Fibroblast of upper back skin (primary cell): ENCODE measurements at regions not wholly inside any gene's neighbourhood (a gene's known extent, or its start where the extent isn't known, plus 50 kb on each side); places are given as distances from the start of the nearest gene placed in this dataset.

ENCODE experiments used
- DNase-seq: peaks from one replicate; pipeline ENCODE4 v3.0.0-alpha.2; 2013

DNA sequence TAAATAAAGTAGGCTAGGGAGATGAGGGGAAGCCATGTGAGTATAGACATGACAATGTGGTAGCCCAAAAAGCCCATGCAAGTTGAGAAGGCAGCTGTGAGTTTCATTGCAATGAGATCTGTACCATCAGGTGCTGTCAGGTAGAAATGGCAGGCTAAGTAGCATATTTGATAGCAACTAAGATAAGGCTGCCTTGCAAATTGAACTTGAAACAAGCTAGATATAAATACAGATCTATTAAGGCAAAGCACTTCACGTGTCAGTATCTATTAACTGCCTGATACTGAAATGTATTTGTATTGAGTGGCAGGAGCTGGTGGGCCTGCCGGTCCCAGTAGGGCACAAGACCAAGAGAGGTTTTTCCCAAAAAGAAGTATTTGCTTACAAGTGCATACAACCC is 419.9 kb downstream of the TDRD15 start:
- DNase-seq: no peak

DNA sequence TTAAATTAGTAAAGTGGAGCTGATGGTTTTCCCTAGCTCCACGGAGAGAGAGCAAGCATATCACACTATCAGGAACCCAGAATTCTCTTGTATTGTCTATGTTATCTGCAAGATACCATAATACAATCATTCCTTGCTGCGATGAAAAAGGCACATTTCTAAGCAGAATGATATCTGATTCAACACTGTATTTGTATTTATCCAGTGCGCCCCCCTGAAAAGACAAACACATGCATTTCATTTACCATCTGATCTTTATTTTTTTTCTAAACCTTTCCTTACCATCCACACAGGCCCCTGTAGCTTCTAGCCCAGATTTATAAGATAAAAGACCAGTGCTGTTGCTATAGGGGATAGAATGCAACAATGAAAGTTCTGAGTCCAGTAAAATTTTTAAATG is 420.6 kb downstream of the TDRD15 start:
- no peak for DNase-seq

DNA sequence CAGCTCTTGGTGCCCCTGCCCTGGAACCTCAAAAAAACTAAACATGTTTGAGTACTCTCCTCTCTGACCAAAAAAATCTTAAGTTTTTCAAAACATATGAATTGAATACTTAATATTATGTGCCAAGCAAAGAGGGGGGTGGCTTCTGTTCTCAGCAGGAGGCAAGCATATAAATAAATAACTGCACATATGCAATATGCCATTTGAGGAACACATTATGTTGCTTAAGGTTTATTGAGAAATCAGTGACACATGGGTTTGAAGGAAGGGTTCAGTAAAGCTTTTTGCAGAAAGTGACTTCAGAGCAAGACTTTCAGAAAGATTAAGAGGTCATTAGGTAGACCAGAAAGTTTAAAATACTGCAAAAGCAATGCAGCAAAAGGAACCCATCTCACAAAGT is 429.2 kb downstream of the TDRD15 start:
- no peak for DNase-seq

DNA sequence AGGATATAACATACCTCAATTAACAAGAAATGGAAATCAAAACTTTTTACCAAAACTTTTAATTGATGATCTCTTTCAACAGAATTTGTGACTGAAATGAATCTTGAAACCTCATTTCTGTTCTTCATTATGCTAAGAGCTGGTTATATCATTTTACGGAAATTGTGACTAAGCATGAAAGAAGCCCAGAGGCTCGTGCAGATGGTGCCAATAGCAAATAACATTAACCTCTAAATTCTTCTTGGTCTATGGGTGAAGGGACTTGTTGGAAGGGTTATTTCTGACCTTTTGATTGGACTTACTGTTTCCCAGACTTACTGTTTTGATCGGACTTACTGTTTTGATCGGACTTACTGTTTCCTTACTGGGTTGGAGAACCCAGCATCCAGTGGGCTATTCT is 435.6 kb downstream of the TDRD15 start:
- peak; percentile 18 for DNase-seq

DNA sequence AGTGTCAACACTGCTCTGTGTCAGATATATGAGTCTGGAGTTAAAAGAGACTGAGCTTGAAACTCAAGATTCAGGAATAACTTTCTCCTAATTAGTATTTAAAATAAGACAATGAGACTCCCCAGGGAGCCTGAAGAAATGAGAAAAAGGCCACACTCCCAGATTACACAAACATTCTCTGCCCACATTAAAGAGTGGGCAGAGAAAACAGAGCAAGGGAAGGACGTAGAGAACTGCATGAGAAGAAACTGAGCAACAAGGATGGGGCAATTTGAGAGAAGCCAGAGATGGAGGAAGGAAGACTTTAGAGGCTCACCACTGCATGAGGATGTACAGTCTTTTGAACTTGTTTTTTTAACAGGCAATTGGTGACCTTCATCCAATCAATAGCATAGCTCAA is 438.2 kb downstream of the TDRD15 start:
- no peak for DNase-seq

DNA sequence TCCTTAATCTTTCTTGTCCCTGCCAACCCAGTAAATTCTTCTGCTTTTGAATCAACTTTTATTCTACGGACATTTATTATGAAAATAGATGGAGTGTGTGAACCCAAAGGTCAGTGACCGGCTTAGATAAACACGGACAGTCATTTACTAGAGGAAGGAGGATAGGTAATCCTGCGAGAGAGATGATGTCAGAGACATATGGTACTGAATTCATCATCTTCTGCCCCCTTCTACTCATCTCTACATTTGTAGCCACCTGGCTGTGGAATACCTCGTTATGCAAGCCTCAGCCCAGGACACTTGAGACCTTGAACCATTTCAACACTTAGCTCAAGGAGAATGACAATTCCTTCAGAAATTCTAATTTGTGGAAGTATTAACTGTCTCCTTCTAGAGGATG is 443.6 kb downstream of the TDRD15 start:
- no peak for DNase-seq

DNA sequence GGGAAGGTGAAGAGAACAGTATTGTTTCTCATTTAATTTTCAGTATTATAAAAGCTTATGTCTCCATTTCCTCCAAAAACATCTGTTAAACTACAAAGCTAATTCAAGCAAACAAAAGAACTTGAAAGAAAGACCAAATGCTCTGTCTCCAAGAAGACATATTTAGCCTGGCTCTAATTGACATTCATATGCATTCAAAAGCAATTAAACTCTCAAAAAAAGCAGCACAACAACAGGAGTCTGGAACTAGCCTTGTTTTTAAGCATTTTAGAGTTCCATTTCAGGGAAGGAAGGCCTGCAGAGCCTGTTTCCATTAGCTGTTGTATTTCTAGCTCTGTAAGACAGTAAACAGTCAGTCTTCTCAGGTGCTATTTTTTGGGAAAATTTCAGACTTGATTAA is 447.9 kb downstream of the TDRD15 start:
- no peak for DNase-seq

DNA sequence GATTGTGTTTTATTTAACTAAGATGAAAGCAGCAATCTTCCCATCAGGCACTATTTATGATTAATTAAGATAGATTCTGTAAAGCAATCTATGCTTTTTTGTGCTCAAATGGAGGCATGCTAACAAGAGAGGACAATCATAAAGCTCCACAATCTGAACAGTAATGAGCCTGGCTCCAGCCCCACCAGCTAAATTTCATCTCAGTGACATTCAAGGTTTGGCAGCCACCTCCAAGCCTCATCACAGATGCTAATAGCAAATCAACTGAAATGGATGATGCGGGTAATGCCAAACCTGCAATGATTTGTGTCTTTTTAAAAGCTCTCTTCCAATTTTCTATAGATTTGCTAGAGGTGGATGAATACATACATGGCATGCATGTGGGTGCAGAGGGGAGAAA is 456.6 kb downstream of the TDRD15 start:
- DNase-seq: no peak

DNA sequence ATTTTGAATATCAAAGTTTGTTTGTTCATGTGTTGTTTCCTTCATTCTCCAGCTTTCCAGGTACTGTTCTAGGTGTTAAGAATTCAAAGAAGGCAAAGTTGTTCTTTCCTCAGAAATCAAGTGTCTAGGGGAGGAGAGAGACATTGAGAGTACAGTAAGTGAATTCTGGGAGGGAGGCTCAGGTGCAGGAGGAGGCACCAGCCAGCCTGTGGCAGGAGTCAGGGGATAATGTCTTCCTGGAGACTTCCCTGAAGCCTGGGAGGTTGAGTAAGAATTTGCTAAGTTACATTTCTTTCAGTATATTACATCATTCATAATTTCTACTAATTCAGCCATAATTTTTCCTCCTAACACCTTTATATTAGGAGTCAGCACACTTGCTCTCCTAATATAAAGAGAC is 462.1 kb downstream of the TDRD15 start:
- DNase-seq: no peak

DNA sequence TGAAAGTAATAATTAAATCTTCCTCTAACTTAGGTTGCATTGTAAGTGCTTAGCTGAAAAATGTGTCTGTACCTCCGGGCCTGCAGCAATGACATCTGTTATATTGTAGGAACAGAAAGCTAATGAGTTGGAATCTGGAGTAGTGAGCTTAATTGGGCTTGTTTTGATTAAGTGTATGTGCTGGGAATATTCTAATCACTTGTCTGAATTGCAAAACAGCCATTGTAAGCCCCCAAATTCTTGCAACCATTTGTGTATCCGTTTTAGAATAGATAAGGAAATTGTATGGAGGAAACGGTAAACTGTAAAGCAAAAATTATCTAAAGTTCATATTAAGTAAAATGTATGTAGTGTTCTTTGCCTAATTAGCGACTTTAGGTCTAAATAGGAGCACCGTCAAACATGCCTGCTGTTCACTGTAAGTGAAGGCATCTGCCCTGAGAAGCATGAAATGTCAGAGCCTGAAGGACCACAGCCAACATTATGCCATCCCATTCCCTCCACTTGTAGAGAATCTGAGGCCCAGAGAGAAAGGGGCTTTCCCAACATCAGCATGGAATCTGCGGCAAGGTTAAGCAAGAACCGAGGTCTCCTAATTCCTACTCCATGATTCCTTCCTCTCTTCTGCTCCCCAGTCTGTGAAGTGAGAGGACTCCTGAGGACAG is 466.4 kb downstream of the TDRD15 start:
- DNase-seq: no peak

DNA sequence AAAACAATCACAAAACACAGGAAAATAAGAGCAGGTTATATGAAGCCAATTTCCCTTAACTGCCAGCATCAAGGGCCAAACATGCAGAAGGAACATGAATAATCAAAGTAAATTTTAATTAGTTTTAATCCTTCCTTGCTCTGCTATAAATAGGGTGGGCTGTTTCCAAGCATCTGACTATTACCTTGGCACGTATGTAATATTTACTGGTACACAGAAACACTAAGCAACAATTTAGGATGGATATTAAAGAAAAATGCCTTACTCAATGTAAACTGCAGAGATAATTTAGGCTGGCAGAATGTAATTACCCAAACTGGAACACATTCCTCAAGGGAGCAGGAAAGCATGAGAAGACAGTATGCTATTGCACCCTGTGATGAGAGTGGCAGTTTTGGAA is 468.2 kb downstream of the TDRD15 start:
- DNase-seq: no peak

DNA sequence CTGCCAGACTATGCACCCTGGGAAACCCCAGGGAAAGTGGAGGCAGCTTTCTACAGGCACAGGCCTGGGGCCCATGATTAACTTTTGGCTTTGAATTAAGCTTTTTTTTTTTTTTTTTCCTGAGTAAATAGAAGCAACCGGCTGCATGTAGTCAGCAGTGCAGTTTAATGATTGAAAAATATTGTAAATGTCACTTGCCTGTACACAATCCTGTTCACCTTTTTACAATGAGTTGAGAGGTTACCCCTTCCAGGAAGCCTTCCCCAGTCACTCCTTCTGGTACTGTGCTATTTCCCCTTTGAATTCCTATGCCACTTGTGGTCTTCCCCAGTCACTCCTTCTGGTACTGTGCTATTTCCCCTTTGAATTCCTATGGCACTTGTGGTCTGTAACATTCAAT is 475.6 kb downstream of the TDRD15 start:
- no peak for DNase-seq

DNA sequence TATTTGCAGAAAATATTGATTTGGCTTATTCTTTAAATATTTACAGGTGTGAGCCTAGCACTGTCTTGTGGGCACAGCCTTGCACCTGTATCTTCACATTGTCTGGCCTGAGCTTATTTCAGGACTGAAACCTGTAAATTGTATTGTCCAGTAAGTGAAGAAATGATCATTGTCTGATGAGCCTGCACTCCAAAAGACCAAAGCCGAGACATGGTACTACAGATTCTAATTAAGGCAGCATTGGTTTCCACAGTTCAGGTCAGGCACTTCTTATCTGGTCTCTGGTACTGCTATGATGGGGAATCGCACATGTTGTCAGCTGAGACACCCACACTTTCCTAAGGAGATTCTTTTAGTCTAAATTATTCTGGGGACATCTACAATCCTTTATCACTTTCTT is 479.0 kb downstream of the TDRD15 start:
- no peak for DNase-seq

DNA sequence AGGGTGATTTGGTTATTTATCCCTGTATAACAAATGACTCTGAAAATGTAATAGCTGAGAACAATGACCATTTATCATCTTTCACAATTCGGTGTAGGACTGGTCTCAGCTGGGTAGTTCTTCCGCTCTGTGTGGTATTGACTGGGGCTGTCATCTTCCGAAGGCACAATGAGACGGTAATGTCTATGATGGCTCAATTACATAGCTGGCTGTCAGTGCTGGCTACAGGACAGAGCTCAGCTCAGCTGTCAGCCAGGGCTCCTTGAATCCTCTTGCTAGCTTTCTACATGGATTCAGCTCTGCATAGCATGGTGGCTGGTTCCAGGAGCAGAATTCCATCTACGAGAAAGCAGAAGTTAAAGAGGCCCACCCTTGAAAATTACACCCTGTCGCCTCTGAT is 483.8 kb downstream of the TDRD15 start:
- no peak for DNase-seq

DNA sequence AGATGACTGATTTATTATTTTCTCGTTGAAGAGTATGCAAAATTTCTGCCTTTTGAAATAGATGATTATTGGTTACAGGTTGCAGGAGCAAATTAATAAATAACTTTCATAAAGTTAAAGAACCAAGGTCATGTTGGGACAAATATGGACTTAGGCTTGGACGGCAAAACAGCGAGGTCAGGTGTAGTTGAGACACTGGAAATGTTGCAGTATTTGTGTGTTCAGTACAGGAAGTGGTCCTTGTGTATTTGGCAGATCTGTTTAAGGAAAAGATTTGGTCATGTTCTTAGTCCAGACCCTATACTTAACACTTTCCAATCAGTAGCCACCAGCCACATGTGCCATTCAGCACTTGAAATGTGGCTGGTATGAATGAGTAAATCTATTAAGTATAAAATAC is 486.5 kb downstream of the TDRD15 start:
- DNase-seq: no peak

DNA sequence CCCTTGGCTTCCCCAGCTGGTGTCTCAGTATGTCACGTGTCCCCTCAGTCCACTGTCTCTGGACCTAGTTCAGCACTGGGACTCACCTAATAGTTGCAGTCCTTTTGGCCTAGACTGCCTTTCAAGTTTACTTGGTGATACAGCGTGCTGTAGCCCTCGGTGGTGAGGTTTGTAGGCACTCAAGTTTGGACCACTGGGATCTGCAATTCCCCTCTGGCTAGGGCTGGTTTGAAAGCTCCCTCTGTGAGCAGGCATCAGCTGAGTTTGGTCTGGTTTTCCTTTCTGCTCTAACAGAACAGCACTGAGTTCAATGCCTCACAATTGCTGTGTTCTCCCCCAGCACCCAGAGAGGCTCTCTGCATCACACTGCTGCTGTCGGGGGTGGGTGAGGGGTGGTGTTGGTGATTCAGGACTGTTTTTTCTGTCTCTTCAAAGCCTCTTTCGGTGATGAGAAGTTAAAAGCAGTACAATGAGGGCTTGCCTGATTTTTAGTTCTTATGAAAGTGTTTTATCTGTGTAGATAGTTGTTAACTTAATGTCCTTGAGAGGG is 494.2 kb downstream of the TDRD15 start:
- DNase-seq: no peak

DNA sequence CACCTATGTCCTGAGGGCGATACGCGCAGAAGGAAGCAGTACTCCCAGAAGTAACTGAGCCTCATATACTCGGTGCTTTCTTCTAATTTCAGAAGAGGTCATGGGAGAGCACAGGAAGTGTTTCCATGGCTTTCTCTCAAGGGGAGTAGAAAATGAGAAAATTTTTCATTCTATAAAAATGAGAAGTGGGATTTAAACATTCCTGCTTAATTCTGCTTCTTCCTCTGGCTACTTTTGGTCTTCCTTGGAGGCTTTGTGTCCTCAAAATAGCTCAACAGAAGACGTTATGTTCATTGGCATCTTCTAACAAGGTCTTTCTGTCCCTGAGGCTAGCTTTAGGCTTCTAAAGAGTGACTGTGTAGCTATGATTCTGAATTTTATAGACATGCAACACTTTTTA is 497.0 kb downstream of the TDRD15 start:
- DNase-seq: no peak

DNA sequence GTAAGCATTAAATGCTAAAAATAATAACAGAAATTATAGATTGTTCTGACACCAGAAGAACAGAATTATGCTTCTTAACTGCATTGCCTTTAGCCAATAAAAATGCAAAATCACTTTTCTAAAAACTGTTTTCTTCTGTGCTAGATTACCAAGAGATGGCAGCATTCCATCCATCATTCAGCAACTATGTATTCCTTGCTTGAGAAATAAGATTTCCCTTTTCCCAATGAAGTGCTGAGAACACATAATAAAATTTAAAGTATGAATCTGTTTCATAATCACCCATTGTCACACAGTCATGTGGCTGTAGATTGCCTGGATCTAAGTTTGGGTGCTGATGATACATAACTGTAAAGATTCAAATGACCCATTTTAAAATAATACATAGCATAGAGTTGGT is 504.2 kb downstream of the TDRD15 start:
- DNase-seq: peak; percentile 8

DNA sequence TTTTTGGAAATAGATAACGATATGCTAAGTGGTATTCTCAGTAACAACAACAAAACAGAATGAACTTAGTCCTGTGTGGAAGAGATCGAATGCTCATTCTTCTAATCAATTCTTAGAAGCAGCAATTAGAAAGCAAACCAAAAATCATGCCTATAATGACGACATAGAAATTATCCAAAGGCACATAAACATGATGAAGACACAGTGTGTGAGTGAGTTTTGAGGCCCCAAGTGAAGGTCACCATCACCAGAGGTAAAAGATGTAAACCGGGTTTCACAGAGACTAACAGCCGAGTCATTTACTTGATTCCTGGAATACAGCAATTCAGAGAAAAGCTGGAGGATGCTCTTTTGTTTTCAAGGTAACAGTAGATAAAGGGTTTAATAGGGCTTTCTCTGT is 509.2 kb downstream of the TDRD15 start:
- DNase-seq: no peak

DNA sequence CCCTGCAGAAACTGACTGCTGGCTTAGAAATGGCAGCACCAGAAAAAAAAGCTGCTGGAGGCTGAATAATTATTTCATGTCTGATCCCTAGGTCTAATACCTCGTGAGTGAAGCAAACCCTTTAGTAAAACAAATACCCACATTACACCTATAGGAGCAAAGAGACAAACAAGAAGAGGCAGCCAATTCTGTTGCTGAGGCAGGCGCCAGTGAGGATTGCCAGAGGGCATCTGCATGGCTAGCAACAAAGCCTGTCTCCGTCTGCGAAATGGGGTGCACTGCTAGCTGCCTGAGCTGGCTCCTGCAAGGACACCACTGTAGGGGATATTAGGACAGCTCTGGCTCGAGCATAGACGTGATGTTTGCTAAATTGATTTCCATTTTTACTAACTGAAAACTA is 509.7 kb downstream of the TDRD15 start:
- DNase-seq: no peak

DNA sequence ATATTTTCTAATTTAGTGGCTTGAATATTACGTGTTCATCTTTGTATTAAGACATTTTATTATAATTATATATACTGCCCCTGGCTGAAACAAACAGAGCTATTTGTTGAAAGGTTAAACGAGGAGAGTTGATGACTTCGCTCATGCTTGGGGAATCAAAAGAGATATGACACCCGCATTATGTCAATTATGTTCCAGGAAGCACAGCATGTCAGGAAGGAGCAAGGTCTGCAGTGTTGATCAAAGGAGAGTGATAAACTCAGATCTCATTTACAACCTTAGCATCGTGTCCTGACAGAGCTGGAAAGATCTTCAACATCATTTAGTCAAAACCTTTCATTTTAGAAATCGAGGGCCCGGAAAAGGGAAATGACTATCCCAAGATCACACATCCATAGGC is 510.1 kb downstream of the TDRD15 start:
- DNase-seq: no peak

DNA sequence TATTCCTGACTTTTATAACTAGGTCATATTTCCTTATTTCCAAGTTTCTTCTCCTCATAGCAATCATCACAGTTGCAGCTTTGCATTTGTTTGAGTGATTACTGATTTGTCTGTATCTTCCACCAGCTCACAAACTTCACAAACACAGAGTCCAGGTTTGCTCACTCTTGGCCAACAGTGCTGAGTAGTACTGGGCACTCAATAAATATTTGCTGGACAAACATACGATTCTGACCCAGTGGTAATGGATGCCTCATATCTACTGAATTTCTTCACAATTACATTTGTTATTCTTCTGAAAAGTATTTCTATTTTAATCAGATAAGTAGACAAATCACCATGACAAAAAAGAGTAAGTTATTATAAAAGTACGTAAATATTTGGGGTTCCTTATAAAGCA is 516.3 kb downstream of the TDRD15 start:
- no peak for DNase-seq

DNA sequence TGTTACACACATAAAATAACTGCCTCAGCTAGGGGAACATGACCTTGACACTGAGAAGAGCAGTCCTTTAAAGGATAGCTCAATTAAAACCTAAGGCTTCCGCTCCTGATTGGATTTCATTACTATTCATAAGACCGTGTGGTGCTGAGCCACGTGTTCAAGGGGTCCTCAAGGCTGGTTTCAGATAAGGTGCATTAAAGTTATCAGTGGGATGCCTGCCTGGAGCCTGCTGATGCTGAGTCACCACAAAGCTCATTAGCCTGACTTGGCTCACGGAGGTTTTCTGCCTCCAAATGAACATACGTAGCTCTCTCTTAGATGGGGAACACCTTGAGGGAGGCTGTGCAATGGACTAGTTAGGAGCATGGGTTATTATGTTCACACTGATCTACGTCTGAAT is 518.9 kb downstream of the TDRD15 start:
- no peak for DNase-seq

DNA sequence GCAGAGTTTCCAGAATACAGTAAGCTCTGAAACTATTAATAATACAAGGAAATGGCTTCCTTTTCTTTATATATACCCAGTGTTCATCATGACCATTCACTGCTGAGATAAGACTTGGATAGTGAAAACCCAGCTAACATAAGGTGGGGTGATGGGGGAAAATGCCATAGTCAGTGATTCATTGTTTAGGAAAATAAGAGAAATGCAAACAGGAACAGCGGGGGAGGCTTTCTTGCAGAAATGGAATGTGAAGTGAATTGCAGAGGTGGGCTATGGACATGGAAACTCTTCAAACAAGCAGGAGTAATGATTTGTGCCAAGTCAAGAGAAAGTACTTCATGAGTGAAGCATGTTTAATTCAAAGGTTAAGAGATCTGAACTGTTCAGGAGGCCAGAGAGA is 519.4 kb downstream of the TDRD15 start:
- no peak for DNase-seq

DNA sequence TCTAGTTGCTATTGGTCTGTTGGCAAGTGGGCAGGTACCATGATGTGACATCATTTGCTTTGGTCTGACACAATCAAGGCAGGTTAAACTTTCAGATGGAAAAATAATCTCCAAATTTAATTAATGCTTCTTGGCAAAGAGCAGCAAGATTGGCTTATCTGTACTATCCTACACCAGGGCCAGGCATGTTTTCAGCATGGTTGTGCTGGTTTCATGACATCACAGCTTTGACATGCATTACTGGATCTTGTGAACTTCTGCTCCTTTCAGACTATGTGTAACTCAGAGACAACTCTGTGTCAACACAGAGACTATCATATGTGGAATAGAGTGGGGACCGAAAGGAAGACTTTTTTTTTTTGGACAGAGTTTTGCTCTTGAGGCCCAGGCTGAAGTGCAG is 520.5 kb downstream of the TDRD15 start:
- DNase-seq: no peak

DNA sequence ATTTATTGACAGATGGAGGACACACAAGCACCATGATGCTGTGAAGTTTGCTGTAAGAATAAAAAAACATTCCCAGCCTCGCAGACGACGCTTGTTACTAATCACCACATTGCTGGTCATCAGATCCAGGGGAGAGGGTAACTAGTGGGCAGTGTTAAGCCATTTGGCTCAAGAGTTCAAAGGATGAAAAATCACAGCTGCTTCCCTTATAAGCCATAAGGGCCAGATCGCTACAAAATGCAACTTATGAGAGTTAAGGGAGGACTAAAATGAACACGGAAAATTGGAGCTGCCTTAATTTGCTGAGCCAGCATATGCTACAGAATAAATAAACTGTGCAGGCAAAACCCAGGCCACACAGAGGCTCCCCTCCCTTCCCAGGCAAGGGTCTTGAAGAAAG is 522.6 kb downstream of the TDRD15 start:
- DNase-seq: no peak
